Fibroblast of lung (primary cell): ENCODE measurements at regions not wholly inside any gene's neighbourhood (a gene's known extent, or its start where the extent isn't known, plus 50 kb on each side); places are given as distances from the start of the nearest gene placed in this dataset.

Experiments
- DNase-seq, 2 donors: peaks; one replicate each; pipeline versions ENCODE4 v3.0.0 to v3.0.0-alpha.2; 2010; ENCODE audit warnings: low read depth in 2 of 2
- H2AFZ ChIP-seq: 2 replicates; pipeline ENCODE4 v1.5.1; 2012; ENCODE audit warnings: low read length, control low read depth, inconsistent platforms
- H3K27ac ChIP-seq: 2 replicates; pipeline ENCODE4 v1.5.1; 2011; ENCODE audit warnings: low read length, control low read depth; ENCODE audit not compliant: insufficient read depth
- H3K27me3 ChIP-seq: 2 replicates; pipeline ENCODE4 v1.5.1; 2011; ENCODE audit warnings: mild to moderate bottlenecking, low read length; ENCODE audit not compliant: control insufficient read depth, insufficient read depth
- H3K36me3 ChIP-seq: 2 replicates; pipeline ENCODE4 v1.5.1; 2011; ENCODE audit warnings: low read length; ENCODE audit not compliant: control insufficient read depth, insufficient read depth
- H3K4me1 ChIP-seq: 2 replicates; pipeline ENCODE4 v1.5.1; 2011; ENCODE audit warnings: low read length; ENCODE audit not compliant: control insufficient read depth, insufficient read depth; ENCODE audit errors: extremely low read depth
- H3K4me2 ChIP-seq: 2 replicates; pipeline ENCODE4 v1.5.1; 2011; ENCODE audit warnings: low read length, control low read depth; ENCODE audit not compliant: insufficient read depth; ENCODE audit errors: extremely low read depth
- H3K4me3 ChIP-seq, 4 experiments: fragments of 200-600 bp in 1 of 4; sonication (generic) in 1 of 4; replicated peaks in 1 of 4; 2 replicates each; pipeline ENCODE4 v1.5.1; 2011 to 2016; ENCODE audit warnings: low read length in 4 of 4, low read depth in 3 of 4, mild to moderate bottlenecking in 3 of 4, control low read depth in 2 of 4, inconsistent platforms in 1 of 4, mixed read lengths in 1 of 4; ENCODE audit not compliant: insufficient read depth in 1 of 4; ENCODE audit errors: control extremely low read depth in 1 of 4
- H3K79me2 ChIP-seq: 2 replicates; pipeline ENCODE4 v1.5.1; 2012; ENCODE audit warnings: mild to moderate bottlenecking, low read length, inconsistent platforms; ENCODE audit not compliant: control insufficient read depth, insufficient read depth
- H3K9ac ChIP-seq: 2 replicates; pipeline ENCODE4 v1.5.1; 2011; ENCODE audit warnings: mild to moderate bottlenecking, low read length, control low read depth; ENCODE audit not compliant: insufficient read depth
- H3K9me3 ChIP-seq: 2 replicates; pipeline ENCODE4 v1.5.1; 2012; ENCODE audit warnings: low read depth, low read length; ENCODE audit not compliant: control insufficient read depth, insufficient read depth
- H4K20me1 ChIP-seq: 2 replicates; pipeline ENCODE4 v1.5.1; 2011; ENCODE audit warnings: low read length; ENCODE audit not compliant: control insufficient read depth, insufficient read depth; ENCODE audit errors: extremely low read depth
- CTCF ChIP-seq, 2 donors: IDR thresholded peaks in 1 of 2; conservative IDR thresholded peaks in 1 of 2; 1 replicate in 1 of 2; 2 replicates in 1 of 2; pipeline ENCODE4 v1.5.1; 2011 to 2012; ENCODE audit warnings: low read length in 2 of 2, control low read depth in 1 of 2, inconsistent platforms in 1 of 2, low read depth in 1 of 2, mild to moderate bottlenecking in 1 of 2
- EZH2 ChIP-seq: IDR thresholded peaks from 2 replicates; pipeline ENCODE4 v1.5.1; 2012; ENCODE audit warnings: low read length, control low read depth, mild to moderate bottlenecking; ENCODE audit errors: missing control alignments

- Histone ChIP-seq H2AFZ (no peak overlapping the region), H3K9me3 (no peaks in the 10 kb centered on the region), H3K4me1 (no peaks in the 10 kb centered on the region), H3K4me3 (no peak overlapping the region), H3K9ac (no peak overlapping the region), H3K4me2 (no peak overlapping the region), H3K27me3 (no peaks in the 10 kb centered on the region), H3K36me3 (no peaks in the 10 kb centered on the region), H3K27ac (no peak overlapping the region), H4K20me1 (no peaks in the 10 kb centered on the region), H3K79me2 (no peaks in the 10 kb centered on the region)
- no peak for DNase-seq
- TF ChIP-seq EZH2 (no peak), CTCF (conservative IDR thresholded peaks at IDR 0.05 in 1 of 2, IDR thresholded peaks at IDR 0.05 in 1 of 2; ENCODE audit: low read depth in 1 of 2, low read length in 2 of 2) (no peak)
Observed at GRCh38 chrX:39779952-39780783, 317.6 kb downstream of the BCOR start.

GRCh38 chrX:39782276-39782675 is 315.5 kb downstream of the BCOR start:
- Histone ChIP-seq H3K9me3 (no peaks in the 10 kb centered on the region), H3K4me1 (no peaks in the 10 kb centered on the region), H3K9ac (no peak overlapping the region), H3K36me3 (no peaks in the 10 kb centered on the region), H3K4me2 (no peak overlapping the region), H3K27me3 (no peaks in the 10 kb centered on the region), H3K27ac (no peak overlapping the region), H4K20me1 (no peaks in the 10 kb centered on the region), H3K79me2 (no peaks in the 10 kb centered on the region), H2AFZ (no peak overlapping the region), H3K4me3 (no peak overlapping the region)
- no peak for DNase-seq
- TF ChIP-seq CTCF (conservative IDR thresholded peaks at IDR 0.05 in 1 of 2, IDR thresholded peaks at IDR 0.05 in 1 of 2; ENCODE audit: low read depth in 1 of 2, low read length in 2 of 2) (no peak), EZH2 (no peak)

- Histone ChIP-seq H3K27ac (no peak overlapping the region), H3K9me3 (no peaks in the 10 kb centered on the region), H2AFZ (no peak overlapping the region), H4K20me1 (no peaks in the 10 kb centered on the region), H3K4me3 (no peak overlapping the region), H3K4me1 (no peaks in the 10 kb centered on the region), H3K4me2 (no peak overlapping the region), H3K79me2 (no peaks in the 10 kb centered on the region), H3K27me3 (no peaks in the 10 kb centered on the region), H3K36me3 (no peaks in the 10 kb centered on the region), H3K9ac (no peak overlapping the region)
- TF ChIP-seq CTCF (conservative IDR thresholded peaks at IDR 0.05 in 1 of 2, IDR thresholded peaks at IDR 0.05 in 1 of 2; ENCODE audit: low read depth in 1 of 2, low read length in 2 of 2), result no peak
- TF ChIP-seq EZH2, result no peak
- DNase-seq, result no peak
Observed at GRCh38 chrX:39787999-39788398, 309.8 kb downstream of the BCOR start.
